PC-9 (cell line): ENCODE measurements at regions not wholly inside any gene's neighbourhood (a gene's known extent, or its start where the extent isn't known, plus 50 kb on each side); places are given as distances from the start of the nearest gene placed in this dataset.

Experiments
- BruUV-seq: library from RNA; stranded (reverse); fragments of 400-500 nt; replicated peaks from 2 replicates; lab custom pipeline; 2021; lab: Mats Ljungman, UMichigan
- CTCF ChIA-PET: fragments of 300-600 bp; sonication (Branson Sonifier 250); formaldehyde crosslinking; loops from one replicate; lab custom pipeline; 2022; ENCODE audit warnings: antibody characterized with exemption; lab: Charles Lee
- POLR2A ChIA-PET: fragments of 300-600 bp; sonication (Branson Sonifier 250); formaldehyde crosslinking; loops from one replicate; lab custom pipeline; 2022; ENCODE audit warnings: antibody characterized with exemption; ENCODE audit not compliant: unreplicated experiment; lab: Charles Lee
- DNase-seq, 2 experiments: peaks; one replicate each; pipeline versions ENCODE4 v3.0.0 to v3.0.0-alpha.2; 2015 to 2022; ENCODE audit warnings: mixed read lengths in 1 of 2
- H2AFZ ChIP-seq: fragments of 200-600 bp; sonication (generic); 2 replicates; pipeline ENCODE4 v1.8.1; 2017; ENCODE audit warnings: antibody characterized with exemption
- H3F3A ChIP-seq: fragments of 200-600 bp; sonication (generic); 2 replicates; pipeline ENCODE4 v1.8.1; 2017; ENCODE audit warnings: antibody characterized with exemption, mild to moderate bottlenecking, low read depth; ENCODE audit not compliant: insufficient read depth
- H3K27ac ChIP-seq: fragments of 200-600 bp; sonication (generic); 2 replicates; pipeline ENCODE4 v1.6.1; 2016; ENCODE audit warnings: mixed run types
- H3K27me3 ChIP-seq: fragments of 200-600 bp; sonication (generic); 2 replicates; pipeline ENCODE4 v1.6.1; 2016; ENCODE audit warnings: low read depth, mixed run types; ENCODE audit not compliant: insufficient read depth
- H3K36me3 ChIP-seq: fragments of 200-600 bp; sonication (generic); 2 replicates; pipeline ENCODE4 v1.6.1; 2016; ENCODE audit warnings: low read depth, mixed run types
- H3K4me1 ChIP-seq: fragments of 200-600 bp; sonication (generic); replicated peaks from 2 replicates; pipeline ENCODE4 v1.6.1; 2016; ENCODE audit warnings: mixed run types; ENCODE audit not compliant: insufficient read depth
- H3K4me2 ChIP-seq: fragments of 200-600 bp; sonication (generic); 2 replicates; pipeline ENCODE4 v1.6.1; 2017; ENCODE audit warnings: mixed run types
- H3K4me3 ChIP-seq: fragments of 200-600 bp; sonication (generic); 2 replicates; pipeline ENCODE4 v1.6.1; 2016; ENCODE audit warnings: mixed run types
- H3K79me2 ChIP-seq: fragments of 200-600 bp; sonication (generic); 2 replicates; pipeline ENCODE4 v1.6.1; 2017; ENCODE audit warnings: low read depth, mixed run types
- H3K9me2 ChIP-seq: fragments of 200-600 bp; sonication (generic); 2 replicates; pipeline ENCODE4 v1.8.1; 2017; ENCODE audit warnings: mild to moderate bottlenecking; ENCODE audit not compliant: insufficient read depth
- H3K9me3 ChIP-seq: fragments of 200-600 bp; sonication (generic); 2 replicates; pipeline ENCODE4 v1.8.1; 2016; ENCODE audit warnings: low read depth; ENCODE audit not compliant: insufficient read depth
- H4K20me1 ChIP-seq: fragments of 200-600 bp; sonication (generic); 2 replicates; pipeline ENCODE4 v1.8.1; 2017; ENCODE audit not compliant: insufficient read depth
- EZH2 ChIP-seq: fragments of 200-600 bp; sonication (generic); IDR thresholded peaks from 2 replicates; pipeline ENCODE4 v1.8.0; 2017; ENCODE audit warnings: antibody characterized with exemption, low read depth
- intact Hi-C: fragments of 100-400 bp; cut with micrococcal nuclease; formaldehyde crosslinking; loops from one replicate; pipeline ENCODE4 v1.10.0; 2022; ENCODE audit not compliant: unreplicated experiment
- TF ChIP-seq, protein P1 (sequence below): fragments of 200-600 bp; sonication (generic); conservative IDR thresholded peaks from 2 replicates; pipeline ENCODE4 v1.6.1; 2017; ENCODE audit warnings: mixed run types, antibody characterized with exemption, mild to moderate bottlenecking, moderate library complexity

- no peak for DNase-seq
- no peak for TF ChIP-seq EZH2
- TF ChIP-seq, protein P1, sequence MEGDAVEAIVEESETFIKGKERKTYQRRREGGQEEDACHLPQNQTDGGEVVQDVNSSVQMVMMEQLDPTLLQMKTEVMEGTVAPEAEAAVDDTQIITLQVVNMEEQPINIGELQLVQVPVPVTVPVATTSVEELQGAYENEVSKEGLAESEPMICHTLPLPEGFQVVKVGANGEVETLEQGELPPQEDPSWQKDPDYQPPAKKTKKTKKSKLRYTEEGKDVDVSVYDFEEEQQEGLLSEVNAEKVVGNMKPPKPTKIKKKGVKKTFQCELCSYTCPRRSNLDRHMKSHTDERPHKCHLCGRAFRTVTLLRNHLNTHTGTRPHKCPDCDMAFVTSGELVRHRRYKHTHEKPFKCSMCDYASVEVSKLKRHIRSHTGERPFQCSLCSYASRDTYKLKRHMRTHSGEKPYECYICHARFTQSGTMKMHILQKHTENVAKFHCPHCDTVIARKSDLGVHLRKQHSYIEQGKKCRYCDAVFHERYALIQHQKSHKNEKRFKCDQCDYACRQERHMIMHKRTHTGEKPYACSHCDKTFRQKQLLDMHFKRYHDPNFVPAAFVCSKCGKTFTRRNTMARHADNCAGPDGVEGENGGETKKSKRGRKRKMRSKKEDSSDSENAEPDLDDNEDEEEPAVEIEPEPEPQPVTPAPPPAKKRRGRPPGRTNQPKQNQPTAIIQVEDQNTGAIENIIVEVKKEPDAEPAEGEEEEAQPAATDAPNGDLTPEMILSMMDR, result no peak
- CTCF ChIA-PET, result no interaction called here
Observed at GRCh38 chr3:153973722-153974265, 147.4 kb upstream of the ARHGEF26 start.

DNA sequence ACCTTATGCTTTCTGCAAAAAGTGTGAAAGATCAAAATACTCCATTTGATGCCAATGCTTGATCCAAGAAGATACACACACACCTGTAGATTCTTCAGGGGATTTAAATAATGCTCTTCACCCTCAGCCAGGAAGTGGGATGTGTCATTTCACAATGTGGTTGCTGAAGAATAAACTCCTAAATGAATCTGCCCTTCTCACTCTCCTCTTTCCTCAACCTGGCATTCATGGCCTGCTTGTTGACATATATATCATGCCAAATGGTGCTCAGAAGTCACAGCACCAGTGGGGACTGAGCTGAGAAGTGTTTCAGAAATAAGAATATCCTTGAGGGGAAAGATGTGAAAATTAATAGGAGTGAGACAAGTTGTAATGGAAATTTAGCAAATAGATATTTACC lies 146.6 kb upstream of the ARHGEF26 start:
- POLR2A ChIA-PET, result no interaction called here

More at GRCh38 chr3:153973722-153974265, 147.4 kb upstream of the ARHGEF26 start:
- BruUV-seq, result no TSS peak
- POLR2A ChIA-PET, result no interaction called here
- H2AFZ ChIP-seq, result no peak overlapping the region; the same call in 1 of the 2 replicates
- no peak overlapping the region for H3K27ac ChIP-seq
- no peaks in the 10 kb centered on the region for H3K4me1 ChIP-seq
- H3K4me3 ChIP-seq, result no peak overlapping the region
- H3K27me3 ChIP-seq, result no peaks in the 10 kb centered on the region
- no peaks in the 10 kb centered on the region for H3K9me2 ChIP-seq
- H3K79me2 ChIP-seq, result no peaks in the 10 kb centered on the region
- H4K20me1 ChIP-seq, result no peaks in the 10 kb centered on the region
- intact Hi-C loops, result loop anchor here (5.0 to 10.0 kb wide), 3 partner anchors 376 to 946 kb away; partner anchors contain the start of gene RAP2B
- no peak overlapping the region for H3K4me2 ChIP-seq
- H3K36me3 ChIP-seq, result no peaks in the 10 kb centered on the region
- H3K9me3 ChIP-seq, result no peaks in the 10 kb centered on the region
- H3F3A ChIP-seq, result no peaks in the 10 kb centered on the region

GRCh38 chr3:153976891-153977554 lies 144.2 kb upstream of the ARHGEF26 start:
- H3K27me3 ChIP-seq, result no peaks in the 10 kb centered on the region
- no peak for DNase-seq
- H3K79me2 ChIP-seq, result no peaks in the 10 kb centered on the region
- H4K20me1 ChIP-seq, result no peaks in the 10 kb centered on the region
- no peak overlapping the region for H3K4me3 ChIP-seq
- H3F3A ChIP-seq, result no peaks in the 10 kb centered on the region
- intact Hi-C loops, result loop anchor here (10.0 kb wide), 1 partner anchor 812 kb away; the partner anchor contains the start of gene RAP2B
- no peak overlapping the region for H3K27ac ChIP-seq
- H3K36me3 ChIP-seq, result no peaks in the 10 kb centered on the region
- H3K4me2 ChIP-seq, result no peak overlapping the region
- no peaks in the 10 kb centered on the region for H3K9me3 ChIP-seq
- CTCF ChIA-PET, result no interaction called here
- TF ChIP-seq, protein P1, result no peak
- TF ChIP-seq EZH2, result no peak
- H3K9me2 ChIP-seq, result no peaks in the 10 kb centered on the region
- BruUV-seq, result no TSS peak
- H2AFZ ChIP-seq, result no peak overlapping the region
- POLR2A ChIA-PET, result no interaction called here
- H3K4me1 ChIP-seq, result peaks cover 17% of the 10 kb centered on the region

More for the DNA sequence above, 146.6 kb upstream of the ARHGEF26 start:
- Histone ChIP-seq H2AFZ (no peak overlapping the region), H3K4me3 (no peak overlapping the region), H3K79me2 (no peaks in the 10 kb centered on the region), H3K4me1 (peaks cover 3% of the 10 kb centered on the region; the same call in 1 of the 2 replicates), H4K20me1 (no peaks in the 10 kb centered on the region), H3K27ac (no peak overlapping the region), H3F3A (no peaks in the 10 kb centered on the region), H3K9me2 (no peaks in the 10 kb centered on the region), H3K4me2 (no peak overlapping the region), H3K27me3 (no peaks in the 10 kb centered on the region), H3K36me3 (no peaks in the 10 kb centered on the region), H3K9me3 (no peaks in the 10 kb centered on the region)
- no TSS peak for BruUV-seq
- CTCF ChIA-PET, result no interaction called here
- DNase-seq, result no peak
- intact Hi-C loops, result loop anchor here (5.0 to 10.0 kb wide), 3 partner anchors 377 to 947 kb away; partner anchors contain the start of gene RAP2B
- no peak for TF ChIP-seq EZH2
- TF ChIP-seq, protein P1, result no peak
